GM08714 (cell line): ENCODE measurements at regions not wholly inside any gene's neighbourhood (a gene's known extent, or its start where the extent isn't known, plus 50 kb on each side); places are given as distances from the start of the nearest gene placed in this dataset.
"Not testable (repeated sequence)": the region's sequence is repeated elsewhere in the genome, so short reads cannot be mapped to it uniquely, and the experiment has no call there.

Experiments
- H3K4me3 ChIP-seq: fragments of 200-500 bp; sonication (Bioruptor generic); 2 replicates; pipeline ENCODE4 v1.5.1; 2014; ENCODE audit warnings: mild to moderate bottlenecking, low read length, inconsistent platforms
- ZNF274 ChIP-seq: IDR thresholded peaks from 2 replicates; pipeline ENCODE4 v1.6.1; 2012; ENCODE audit warnings: mild to moderate bottlenecking, low read depth, low read length

DNA sequence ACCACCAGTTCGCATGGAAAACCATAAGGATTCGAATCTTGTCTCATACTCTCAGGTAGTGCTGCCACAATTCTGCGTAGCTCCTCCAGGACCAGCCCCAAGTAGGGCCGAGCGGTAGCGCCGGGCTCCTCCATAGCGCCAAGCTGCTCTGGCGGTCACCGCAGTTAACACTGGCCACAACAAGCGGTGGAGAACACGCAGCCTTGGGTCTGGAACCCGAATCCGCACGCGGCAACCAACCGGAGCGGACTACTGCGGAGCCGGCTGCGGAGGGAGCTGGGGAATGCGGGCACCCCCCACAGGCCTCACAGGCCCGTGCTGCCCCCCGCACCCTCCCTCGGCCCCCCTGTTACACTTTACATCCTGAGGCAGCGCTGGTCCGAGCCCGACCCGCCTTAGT is 531.5 kb downstream of the STK39 start:
- TF ChIP-seq ZNF274 = no peak
- no peak overlapping the region for H3K4me3 ChIP-seq

DNA sequence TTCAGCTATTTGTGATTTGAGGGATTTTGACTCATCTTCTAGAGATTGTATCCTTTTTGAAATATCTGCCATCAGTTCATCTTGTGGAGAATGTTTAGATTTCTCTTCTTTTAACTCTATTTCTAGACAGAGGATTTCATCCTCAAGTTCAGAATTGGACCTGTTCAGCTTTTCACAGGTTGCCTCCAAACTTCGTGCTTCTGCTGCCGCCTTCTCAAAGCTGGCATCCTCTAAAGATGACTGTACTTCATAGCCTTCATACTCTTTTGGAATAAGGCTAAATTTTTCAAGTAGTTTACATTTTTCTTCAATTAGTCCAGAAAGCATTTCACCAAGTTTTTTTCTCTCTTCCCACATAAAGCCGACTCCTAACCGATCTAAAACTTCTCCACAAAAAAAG is 531.9 kb downstream of the STK39 start:
- not testable (repeated sequence) for H3K4me3 ChIP-seq

DNA sequence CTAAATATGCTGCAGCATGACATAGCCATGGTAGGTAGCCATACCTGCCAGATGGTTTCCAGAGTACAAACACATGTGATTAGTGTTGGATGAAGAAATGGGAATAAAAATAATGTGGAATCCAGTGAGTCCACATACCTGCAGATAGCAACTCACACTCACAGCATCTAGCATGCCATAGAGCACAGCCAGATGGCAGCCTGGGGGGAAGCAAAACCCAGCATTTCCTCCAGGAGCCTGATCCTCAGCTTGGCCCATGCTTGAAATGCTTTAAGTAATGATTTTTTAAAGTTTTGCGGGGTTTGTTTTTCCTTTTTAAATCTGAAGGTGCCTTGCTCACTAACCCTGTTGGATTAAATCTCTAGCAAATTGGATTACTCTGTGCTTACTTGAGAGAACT is 535.1 kb downstream of the STK39 start:
- TF ChIP-seq ZNF274 = no peak
- no peak overlapping the region for H3K4me3 ChIP-seq

DNA sequence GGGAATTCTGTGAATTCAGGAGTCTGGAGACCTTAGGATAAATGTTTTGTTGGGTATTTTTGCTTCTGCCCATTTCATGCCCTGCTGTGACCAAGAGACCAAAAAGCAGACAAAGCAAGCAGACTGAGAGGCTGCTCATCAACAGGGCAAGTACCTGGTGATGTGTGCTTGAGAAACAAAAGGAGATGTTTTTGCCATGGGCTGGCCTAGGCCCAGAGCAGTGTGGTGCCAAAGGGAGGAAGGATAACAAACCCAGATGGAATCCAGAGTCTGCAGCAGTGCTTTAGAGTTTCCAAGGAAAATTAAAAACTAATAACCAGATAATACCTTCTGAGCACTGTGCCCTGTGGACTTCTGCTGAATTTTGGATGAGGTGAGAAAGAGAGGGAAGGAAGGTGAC is 538.4 kb downstream of the STK39 start:
- no peak for TF ChIP-seq ZNF274
- H3K4me3 ChIP-seq = no peak overlapping the region

DNA sequence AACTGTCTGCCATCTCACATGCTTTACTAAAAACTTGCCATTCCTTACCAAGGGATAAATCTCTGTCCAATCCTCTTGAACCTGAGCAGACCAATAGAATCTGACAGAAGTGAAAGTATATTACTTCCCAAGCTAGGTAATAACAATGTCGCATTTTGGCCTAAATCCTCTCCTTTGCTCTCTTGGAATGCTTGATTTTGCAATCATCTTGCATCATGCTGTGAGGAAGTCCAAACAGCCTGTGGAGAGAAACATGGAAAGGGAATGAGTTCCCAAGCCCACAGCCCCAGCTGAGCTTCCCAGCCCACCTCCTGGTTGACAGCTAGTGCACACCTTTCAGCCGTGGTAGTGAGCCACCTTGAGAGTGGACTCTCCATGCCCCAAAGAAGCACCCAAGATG is 540.6 kb downstream of the STK39 start:
- no peak for TF ChIP-seq ZNF274
- H3K4me3 ChIP-seq = no peak overlapping the region

DNA sequence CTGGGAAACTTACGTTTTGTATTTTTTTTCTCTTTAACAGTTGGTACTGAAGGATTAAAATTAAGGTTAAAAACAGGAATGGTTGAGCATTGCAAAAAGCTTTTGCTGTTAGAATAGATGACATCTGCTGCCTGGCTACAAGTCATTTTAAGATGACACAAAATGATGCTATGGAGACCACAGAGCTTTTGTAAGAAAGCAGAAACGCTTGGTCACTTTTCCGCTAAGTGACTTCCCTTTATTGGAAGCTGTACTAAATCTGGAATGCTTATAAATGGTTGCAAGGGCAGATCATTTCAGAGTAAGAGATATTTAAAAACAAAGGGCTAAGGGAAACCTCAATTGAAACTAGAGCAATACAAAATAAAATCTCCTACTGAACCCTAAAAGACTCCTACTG is 544.0 kb downstream of the STK39 start:
- no peak overlapping the region for H3K4me3 ChIP-seq
- TF ChIP-seq ZNF274 = no peak

DNA sequence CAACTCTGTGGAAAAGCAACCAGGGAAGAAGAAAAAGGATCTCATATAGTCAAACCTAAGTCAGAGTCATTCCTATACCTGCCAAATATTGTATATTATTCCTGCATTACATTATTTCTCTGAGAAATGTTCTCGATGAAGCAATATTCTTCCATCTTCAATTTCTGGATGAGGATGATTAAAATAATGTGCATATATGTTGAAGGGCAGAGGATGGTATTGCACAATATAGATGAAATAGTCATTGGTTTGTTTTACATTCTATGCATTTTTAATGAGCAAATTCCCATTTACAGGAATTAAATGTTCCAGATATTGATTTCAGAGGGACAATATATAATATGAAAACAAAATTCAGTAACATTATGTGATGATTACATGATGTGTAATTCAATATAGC is 545.2 kb downstream of the STK39 start:
- H3K4me3 ChIP-seq = no peak overlapping the region
- TF ChIP-seq ZNF274 = no peak

DNA sequence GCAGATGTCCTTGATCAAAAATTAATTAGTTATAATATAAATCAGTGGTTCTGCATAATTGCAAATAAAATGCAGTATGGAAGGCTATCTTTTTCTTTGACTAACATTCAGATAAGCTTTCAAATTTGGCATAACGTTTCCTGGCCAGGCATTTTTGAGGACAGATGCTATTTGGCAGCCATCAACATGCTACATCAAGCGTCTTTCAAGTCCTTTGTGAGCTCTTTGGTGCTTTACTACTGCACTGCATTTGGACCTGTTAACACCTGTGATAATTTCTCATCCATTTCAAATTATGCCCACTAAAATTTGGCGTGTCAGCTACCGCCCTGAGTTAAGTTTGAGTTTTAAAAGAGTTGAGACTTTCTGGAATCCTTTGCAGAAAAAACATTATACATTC is 545.7 kb downstream of the STK39 start:
- no peak for TF ChIP-seq ZNF274
- H3K4me3 ChIP-seq = no peak overlapping the region

DNA sequence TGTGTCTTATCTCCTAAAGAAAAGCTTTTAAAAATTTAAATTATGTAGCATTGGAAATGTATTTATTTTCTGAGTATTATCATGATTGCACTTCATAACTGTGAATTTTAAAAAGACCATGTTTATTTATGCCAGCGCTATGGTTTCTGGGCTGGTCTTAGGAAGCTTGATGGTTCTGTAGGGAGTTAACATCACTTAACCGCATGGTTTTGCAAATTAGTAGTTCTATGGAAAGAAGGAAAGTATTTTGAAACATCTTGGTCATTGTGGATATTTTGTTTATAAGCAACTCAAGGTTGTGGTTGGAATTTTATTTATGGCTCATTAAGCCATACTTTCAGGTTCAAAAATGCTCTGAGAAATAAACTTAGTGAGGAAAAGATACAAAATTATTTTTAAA is 549.4 kb downstream of the STK39 start:
- no peak for TF ChIP-seq ZNF274

DNA sequence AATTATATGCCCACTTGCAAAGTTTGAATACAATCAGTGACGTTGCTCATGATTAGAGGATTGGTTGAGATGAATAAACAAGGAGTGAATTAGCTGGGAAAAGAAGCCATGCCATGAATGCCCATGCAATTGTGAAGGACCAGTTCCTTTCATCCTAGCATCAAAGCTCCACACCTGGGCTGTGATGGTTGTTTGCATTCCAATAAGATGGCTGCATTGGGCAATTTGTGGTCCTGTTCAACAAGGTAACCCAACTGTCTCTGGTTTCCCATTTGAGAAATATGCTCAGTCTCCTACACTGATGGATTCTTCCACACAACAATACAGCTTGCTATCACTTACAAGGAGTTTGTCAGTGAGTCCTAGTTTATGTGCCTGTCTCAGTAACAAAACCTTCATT is 550.2 kb downstream of the STK39 start:
- TF ChIP-seq ZNF274 = no peak
- no peak overlapping the region for H3K4me3 ChIP-seq

More for the DNA sequence above, 549.4 kb downstream of the STK39 start:
- no peak overlapping the region for H3K4me3 ChIP-seq

DNA sequence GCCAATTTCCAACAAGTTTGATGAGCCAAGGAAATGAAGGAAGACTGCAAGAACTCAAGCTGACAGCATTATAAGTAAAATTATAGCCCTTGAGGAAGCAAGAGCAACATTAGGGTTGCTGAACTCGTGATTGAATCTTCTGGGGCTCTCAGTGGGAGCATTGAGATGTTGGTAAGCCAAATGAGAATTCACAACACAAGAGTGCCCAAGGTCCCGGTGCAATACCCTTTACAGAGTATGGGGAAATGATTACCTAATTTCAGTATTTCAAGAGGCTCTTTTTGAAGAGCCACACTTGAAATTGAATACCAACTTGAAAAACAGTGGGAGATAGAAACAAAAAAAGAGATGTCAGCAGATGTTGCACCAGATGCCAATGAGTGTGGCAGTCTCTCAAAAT is 554.5 kb downstream of the STK39 start:
- no peak for TF ChIP-seq ZNF274

DNA sequence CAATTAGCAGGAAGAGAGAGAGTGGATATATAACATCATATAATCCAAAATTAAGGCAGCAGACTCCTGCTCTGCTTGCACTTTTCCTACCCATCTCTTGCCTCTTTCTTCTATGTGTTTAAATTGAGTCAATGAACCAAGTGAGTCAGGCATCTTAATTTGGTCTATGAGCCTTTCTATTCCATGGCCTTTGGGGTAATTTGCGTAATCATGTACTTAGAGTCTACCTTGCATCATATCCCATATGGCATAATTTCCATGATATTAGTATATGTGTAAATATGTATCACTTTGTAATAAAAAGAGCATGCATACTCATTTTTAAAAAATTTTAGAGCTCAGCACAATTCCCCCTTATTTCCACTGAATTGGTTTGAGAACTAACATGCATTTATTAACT is 555.2 kb downstream of the STK39 start:
- TF ChIP-seq ZNF274 = no peak
- H3K4me3 ChIP-seq = no peak overlapping the region

More for the DNA sequence above, 554.5 kb downstream of the STK39 start:
- H3K4me3 ChIP-seq = no peak overlapping the region

DNA sequence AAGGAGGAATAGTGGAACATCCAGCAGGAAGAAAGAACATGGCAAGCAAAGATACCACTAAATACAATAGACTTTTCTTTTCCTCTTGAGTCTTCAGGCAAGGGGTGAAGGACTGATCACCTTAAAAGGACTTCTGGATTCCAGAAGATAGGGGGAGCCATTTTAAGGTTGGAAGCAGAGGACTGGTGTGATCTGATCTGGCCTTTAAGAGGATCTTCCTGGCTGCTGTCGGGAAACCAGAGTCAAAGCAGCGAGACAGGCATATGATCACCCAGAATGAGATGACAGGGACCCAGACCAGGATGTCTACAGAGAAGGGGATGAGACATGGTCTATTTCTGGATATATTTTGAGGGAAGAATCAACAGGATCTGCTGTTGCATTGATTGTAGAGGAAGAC is 558.0 kb downstream of the STK39 start:
- TF ChIP-seq ZNF274 = no peak
- H3K4me3 ChIP-seq = no peak overlapping the region

DNA sequence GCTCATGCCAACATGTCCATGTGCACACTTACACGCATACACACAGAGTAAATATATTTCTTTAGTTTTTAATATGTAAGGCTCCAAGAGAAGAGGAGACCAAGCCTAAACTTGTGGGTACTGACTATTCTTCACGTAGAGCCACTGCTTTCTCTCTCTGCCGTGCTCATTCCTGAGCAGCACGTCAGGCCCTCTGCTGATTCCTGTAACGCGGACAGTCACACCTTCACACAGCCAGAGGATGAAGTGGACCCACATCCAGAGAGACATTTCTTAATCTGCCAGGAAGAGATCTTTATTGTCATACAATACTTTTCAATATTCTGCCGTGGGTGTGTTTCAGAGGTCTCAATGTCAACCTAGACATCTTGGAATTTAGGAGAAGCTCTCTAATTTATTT is 560.7 kb downstream of the STK39 start:
- no peak for TF ChIP-seq ZNF274
- no peak overlapping the region for H3K4me3 ChIP-seq

DNA sequence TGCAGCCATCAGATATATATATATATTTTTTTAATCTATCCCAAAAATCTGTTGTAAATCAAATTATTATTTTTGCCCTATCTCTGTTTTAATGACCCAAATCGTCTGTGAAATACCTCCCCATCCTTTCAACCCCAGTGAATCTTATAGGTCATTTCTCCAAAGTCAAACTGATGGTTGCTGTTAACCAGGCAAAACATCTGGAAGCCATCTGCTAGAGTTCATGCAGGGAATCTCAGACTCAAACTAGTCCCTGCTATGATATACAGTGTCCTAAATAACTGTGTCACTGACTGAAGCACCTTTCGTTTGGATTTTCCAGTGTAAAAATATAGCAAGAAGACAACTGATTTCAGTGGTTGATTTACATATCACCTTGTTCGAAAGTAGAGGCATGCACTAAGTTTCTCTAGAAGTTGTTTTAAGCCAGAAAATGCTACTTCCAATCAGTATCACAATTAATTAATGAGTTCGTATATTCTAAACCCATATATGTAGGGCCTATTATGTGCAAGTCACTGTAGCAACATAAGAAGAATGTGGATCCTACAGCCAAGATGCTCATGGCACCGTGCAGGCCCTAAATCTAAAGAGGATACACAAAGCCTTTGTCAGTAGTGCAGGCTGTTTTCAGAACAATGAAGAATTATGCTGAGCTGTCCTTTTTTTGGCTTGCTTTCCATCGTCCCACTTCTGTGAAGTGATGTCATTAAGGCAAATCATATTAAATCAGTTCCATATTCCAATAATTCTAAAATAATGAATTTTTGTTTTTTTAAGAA is 566.0 kb downstream of the STK39 start:
- no peak for TF ChIP-seq ZNF274
- H3K4me3 ChIP-seq = no peak overlapping the region

DNA sequence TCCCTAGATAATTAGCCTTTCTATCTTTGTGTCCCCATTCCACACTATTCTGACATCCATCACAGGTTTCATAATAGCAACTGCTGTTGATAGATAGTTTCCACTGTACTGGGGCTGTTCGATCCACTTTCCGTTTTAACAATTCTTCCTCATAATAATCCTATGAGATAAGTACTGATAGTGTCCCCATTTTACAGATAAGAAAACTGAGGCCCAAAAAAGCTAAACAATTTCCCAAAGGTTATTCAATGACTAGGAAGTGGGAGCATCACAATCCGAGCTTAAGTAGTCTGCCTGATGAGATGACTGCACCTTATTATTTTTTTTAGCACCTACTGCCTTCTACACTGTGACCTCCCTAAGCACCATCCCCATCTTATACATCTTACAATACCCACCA is 569.2 kb downstream of the STK39 start:
- no peak overlapping the region for H3K4me3 ChIP-seq
- TF ChIP-seq ZNF274 = no peak
